HG03135 (cell line): ENCODE measurements at regions not wholly inside any gene's neighbourhood (a gene's known extent, or its start where the extent isn't known, plus 50 kb on each side); places are given as distances from the start of the nearest gene placed in this dataset.
A peak's percentile ranks its signal among the peaks of the same experiment; 100 is the strongest.

Experiments
- ATAC-seq: cut with Tn5 transposase; IDR thresholded peaks from one replicate; pipeline ENCODE4 v1.9.1; 2021; ENCODE audit warnings: mild to moderate bottlenecking, moderate library complexity; ENCODE audit not compliant: unreplicated experiment

GRCh38 chr2:46239175-46239846 lies 57.9 kb upstream of the EPAS1 start:
- no peak for ATAC-seq

- no peak for ATAC-seq
Measured at GRCh38 chr2:46239847-46240181, 57.4 kb upstream of the EPAS1 start.

GRCh38 chr2:46241344-46241743 lies 55.9 kb upstream of the EPAS1 start:
- no peak for ATAC-seq

- no peak for ATAC-seq
Measured at GRCh38 chr2:46245869-46246268, 51.3 kb upstream of the EPAS1 start.

- peak; percentile 87 for ATAC-seq
Measured at GRCh38 chr2:46246790-46247189, 50.4 kb upstream of the EPAS1 start.
